GM23248 (cell line): ENCODE measurements at regions not wholly inside any gene's neighbourhood (a gene's known extent, or its start where the extent isn't known, plus 50 kb on each side); places are given as distances from the start of the nearest gene placed in this dataset.

Experiments used
- EZH2 ChIP-seq: fragments of 200-600 bp; sonication (generic); IDR thresholded peaks from 2 replicates; pipeline ENCODE4 v1.6.1; 2018; ENCODE audit warnings: antibody characterized with exemption, mild to moderate bottlenecking; ENCODE audit not compliant: insufficient read depth, poor library complexity, severe bottlenecking
- EZH2phosphoT487 ChIP-seq: fragments of 200-600 bp; sonication (generic); IDR thresholded peaks from 2 replicates; pipeline ENCODE4 v1.6.1; 2018; ENCODE audit warnings: antibody characterized with exemption, moderate library complexity, mild to moderate bottlenecking, low read depth; ENCODE audit not compliant: insufficient read depth

GRCh38 chr6:11418290-11418905 is 119.2 kb upstream of the TMEM170B start:
- TF ChIP-seq EZH2 (no peak), EZH2phosphoT487 (no peak)
